ENCODE measurements at regions not wholly inside any gene's neighbourhood (a gene's known extent, or its start where the extent isn't known, plus 50 kb on each side); places are given as distances from the start of the nearest gene placed in this dataset.
"Not testable (repeated sequence)": the region's sequence is repeated elsewhere in the genome, so short reads cannot be mapped to it uniquely, and the experiment has no call there.

DNA sequence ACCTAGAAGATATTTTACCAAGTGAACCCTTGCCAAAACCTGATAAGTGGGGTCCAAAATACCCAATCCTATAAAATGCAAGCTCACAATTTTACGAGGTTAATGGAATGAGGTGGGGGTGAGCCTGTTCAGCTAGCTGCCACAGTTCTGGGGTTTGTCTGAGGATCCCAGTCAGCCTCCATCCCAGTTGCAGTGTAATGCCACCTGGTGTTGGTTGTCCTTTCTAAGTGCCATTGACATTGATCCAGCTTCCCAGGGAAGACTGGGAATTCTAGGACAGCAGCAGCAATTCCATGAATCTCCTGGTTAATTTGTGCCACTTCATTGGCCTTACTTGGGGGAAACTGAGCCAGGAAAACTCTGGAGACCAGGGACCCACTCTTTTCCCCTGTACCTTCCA, 298.3 kb downstream of the RWDD3 start:
- Histone ChIP-seq H3K9ac (ENCODE audit: insufficient read length) (no peak overlapping the region), H3K27ac (no peak overlapping the region), H3K4me3 (no peak overlapping the region), H3K36me3 (ENCODE audit: insufficient read depth, low read length) (no peaks in the 10 kb centered on the region), H3K9me3 (ENCODE audit: low read depth, low read length) (no peaks in the 10 kb centered on the region)
- no peak for DNase-seq (ENCODE audit: low read depth, low spot score)
- TF ChIP-seq EZH2 (IDR thresholded peaks at IDR 0.05) (no peak), POLR2AphosphoS5 (IDR thresholded peaks at IDR 0.05; ENCODE audit: borderline replicate concordance, low read depth, low read length) (no peak), FOXP2 (optimal IDR thresholded peaks at IDR 0.05; ENCODE audit: control extremely low read depth, extremely low read length, insufficient read depth) (no peak)

- Histone ChIP-seq H3K27ac (no peak overlapping the region), H3K9ac (ENCODE audit: insufficient read length) (no peak overlapping the region), H3K9me3 (ENCODE audit: low read depth, low read length) (no peaks in the 10 kb centered on the region), H3K4me3 (no peak overlapping the region), H3K36me3 (ENCODE audit: insufficient read depth, low read length) (no peaks in the 10 kb centered on the region)
- no peak for DNase-seq (ENCODE audit: low read depth, low spot score)
- TF ChIP-seq EZH2 (IDR thresholded peaks at IDR 0.05), result no peak
- no peak for TF ChIP-seq FOXP2 (optimal IDR thresholded peaks at IDR 0.05; ENCODE audit: control extremely low read depth, extremely low read length, insufficient read depth)
- TF ChIP-seq POLR2AphosphoS5 (IDR thresholded peaks at IDR 0.05; ENCODE audit: borderline replicate concordance, low read depth, low read length), result no peak
Observed at GRCh38 chr1:95534985-95535384, 301.0 kb downstream of the RWDD3 start.

- no peak overlapping the region for H3K4me3 ChIP-seq
- TF ChIP-seq FOXP2 (optimal IDR thresholded peaks at IDR 0.05; ENCODE audit: control extremely low read depth, extremely low read length, insufficient read depth) (no peak), EZH2 (IDR thresholded peaks at IDR 0.05) (no peak), POLR2AphosphoS5 (IDR thresholded peaks at IDR 0.05; ENCODE audit: borderline replicate concordance, low read depth, low read length) (no peak)
- no peaks in the 10 kb centered on the region for H3K36me3 ChIP-seq (ENCODE audit: insufficient read depth, low read length)
- no peak overlapping the region for H3K27ac ChIP-seq
- no peaks in the 10 kb centered on the region for H3K9me3 ChIP-seq (ENCODE audit: low read depth, low read length)
- no peak for DNase-seq (ENCODE audit: low read depth, low spot score)
- H3K9ac ChIP-seq (ENCODE audit: insufficient read length), result no peak overlapping the region
Observed at GRCh38 chr1:95535614-95536013, 301.6 kb downstream of the RWDD3 start.

GRCh38 chr1:95536501-95536900, 302.5 kb downstream of the RWDD3 start:
- no peak overlapping the region for H3K9ac ChIP-seq (ENCODE audit: insufficient read length)
- H3K27ac ChIP-seq, result no peak overlapping the region
- no peak for DNase-seq (ENCODE audit: low read depth, low spot score)
- H3K4me3 ChIP-seq, result no peak overlapping the region
- no peaks in the 10 kb centered on the region for H3K36me3 ChIP-seq (ENCODE audit: insufficient read depth, low read length)
- no peaks in the 10 kb centered on the region for H3K9me3 ChIP-seq (ENCODE audit: low read depth, low read length)
- TF ChIP-seq POLR2AphosphoS5 (IDR thresholded peaks at IDR 0.05; ENCODE audit: borderline replicate concordance, low read depth, low read length) (no peak), EZH2 (IDR thresholded peaks at IDR 0.05) (no peak), FOXP2 (optimal IDR thresholded peaks at IDR 0.05; ENCODE audit: control extremely low read depth, extremely low read length, insufficient read depth) (no peak)

DNA sequence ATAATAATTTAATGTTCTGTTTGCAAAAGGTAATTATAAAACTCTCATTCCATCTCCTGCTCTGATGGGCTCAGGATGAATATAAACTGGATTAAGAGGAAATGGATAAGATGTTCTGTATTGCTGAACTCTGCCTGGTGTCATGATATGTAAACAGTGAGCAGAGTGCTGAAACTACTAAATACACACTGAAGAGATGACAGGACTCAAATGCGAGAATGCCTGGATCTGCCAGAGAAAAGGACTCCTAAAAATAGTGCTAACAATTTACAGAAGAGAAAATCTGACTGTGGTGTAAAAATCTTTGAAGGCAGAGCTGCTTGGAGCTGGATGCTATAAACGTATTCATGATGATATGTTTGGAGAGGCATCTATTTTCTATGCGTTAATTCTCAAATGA, 303.2 kb downstream of the RWDD3 start:
- TF ChIP-seq FOXP2 (optimal IDR thresholded peaks at IDR 0.05; ENCODE audit: control extremely low read depth, extremely low read length, insufficient read depth) (no peak), EZH2 (IDR thresholded peaks at IDR 0.05) (no peak), POLR2AphosphoS5 (IDR thresholded peaks at IDR 0.05; ENCODE audit: borderline replicate concordance, low read depth, low read length) (no peak)
- no peaks in the 10 kb centered on the region for H3K9me3 ChIP-seq (ENCODE audit: low read depth, low read length)
- H3K9ac ChIP-seq (ENCODE audit: insufficient read length), result no peak overlapping the region

GRCh38 chr1:95538242-95538641, 304.2 kb downstream of the RWDD3 start:
- not testable (repeated sequence) for H3K9ac ChIP-seq (ENCODE audit: insufficient read length); DNase-seq (ENCODE audit: low read depth, low spot score); H3K36me3 ChIP-seq (ENCODE audit: insufficient read depth, low read length); H3K4me3 ChIP-seq; H3K27ac ChIP-seq; H3K9me3 ChIP-seq (ENCODE audit: low read depth, low read length)

More for the DNA sequence above, 303.2 kb downstream of the RWDD3 start:
- Histone ChIP-seq H3K4me3 (no peak overlapping the region), H3K27ac (no peak overlapping the region), H3K36me3 (ENCODE audit: insufficient read depth, low read length) (no peaks in the 10 kb centered on the region)
- no peak for DNase-seq (ENCODE audit: low read depth, low spot score)

DNA sequence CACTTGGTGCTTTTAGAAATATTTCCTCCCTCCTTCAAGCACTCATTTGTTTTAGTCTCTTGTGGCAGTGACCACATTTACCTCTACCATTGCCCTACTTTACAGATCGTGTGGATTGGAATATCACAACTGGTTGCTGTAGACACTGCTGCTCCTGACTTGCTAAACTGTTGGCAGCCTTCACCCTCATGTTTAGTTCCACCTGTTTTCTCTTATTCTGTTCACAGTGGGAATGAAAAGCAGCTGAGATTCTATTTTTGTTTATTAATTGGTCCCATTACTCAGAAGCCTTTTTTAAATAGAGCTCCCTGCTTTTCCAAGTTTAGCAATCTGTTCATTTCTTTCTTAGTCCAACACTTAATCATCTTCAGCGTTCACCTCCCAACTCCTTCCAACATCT, 308.9 kb downstream of the RWDD3 start:
- H3K9ac ChIP-seq (ENCODE audit: insufficient read length), result no peak overlapping the region
- H3K4me3 ChIP-seq, result no peak overlapping the region
- TF ChIP-seq EZH2 (IDR thresholded peaks at IDR 0.05) (no peak), POLR2AphosphoS5 (IDR thresholded peaks at IDR 0.05; ENCODE audit: borderline replicate concordance, low read depth, low read length) (no peak), FOXP2 (optimal IDR thresholded peaks at IDR 0.05; ENCODE audit: control extremely low read depth, extremely low read length, insufficient read depth) (no peak)
- H3K36me3 ChIP-seq (ENCODE audit: insufficient read depth, low read length), result no peaks in the 10 kb centered on the region
- H3K27ac ChIP-seq, result no peak overlapping the region
- no peaks in the 10 kb centered on the region for H3K9me3 ChIP-seq (ENCODE audit: low read depth, low read length)
- DNase-seq (ENCODE audit: low read depth, low spot score), result no peak

DNA sequence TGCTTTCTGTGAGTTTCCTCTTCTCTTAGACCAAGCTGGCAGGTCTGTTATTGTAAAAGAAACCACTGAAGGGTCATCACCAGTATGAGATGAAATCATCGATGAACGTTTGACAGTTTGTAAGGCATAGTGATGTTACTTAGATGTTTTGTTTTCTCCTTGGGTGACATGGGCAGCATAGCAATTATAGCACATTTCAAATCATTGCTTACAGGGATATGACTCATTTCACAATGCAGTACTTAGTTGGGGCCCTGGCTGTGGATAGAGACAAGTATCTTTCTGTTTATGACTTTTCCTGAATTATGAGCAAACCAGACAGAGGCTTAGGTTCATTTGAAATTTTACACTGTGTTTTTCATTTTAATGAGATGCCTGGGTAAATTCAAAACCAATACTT, 313.0 kb downstream of the RWDD3 start:
- Histone ChIP-seq H3K9ac (ENCODE audit: insufficient read length) (no peak overlapping the region), H3K9me3 (ENCODE audit: low read depth, low read length) (no peaks in the 10 kb centered on the region), H3K4me3 (no peak overlapping the region), H3K36me3 (ENCODE audit: insufficient read depth, low read length) (no peaks in the 10 kb centered on the region), H3K27ac (no peak overlapping the region)
- no peak for DNase-seq (ENCODE audit: low read depth, low spot score)
- TF ChIP-seq EZH2 (IDR thresholded peaks at IDR 0.05) (no peak), FOXP2 (optimal IDR thresholded peaks at IDR 0.05; ENCODE audit: control extremely low read depth, extremely low read length, insufficient read depth) (no peak), POLR2AphosphoS5 (IDR thresholded peaks at IDR 0.05; ENCODE audit: borderline replicate concordance, low read depth, low read length) (no peak)

GRCh38 chr1:95548211-95548610, 314.2 kb downstream of the RWDD3 start:
- H3K9ac ChIP-seq (ENCODE audit: insufficient read length), result no peak overlapping the region
- no peaks in the 10 kb centered on the region for H3K9me3 ChIP-seq (ENCODE audit: low read depth, low read length)
- no peak overlapping the region for H3K27ac ChIP-seq

More at GRCh38 chr1:95548211-95548610, 314.2 kb downstream of the RWDD3 start:
- DNase-seq (ENCODE audit: low read depth, low spot score), result no peak
- Histone ChIP-seq H3K36me3 (ENCODE audit: insufficient read depth, low read length) (no peaks in the 10 kb centered on the region), H3K4me3 (no peak overlapping the region)
- TF ChIP-seq POLR2AphosphoS5 (IDR thresholded peaks at IDR 0.05; ENCODE audit: borderline replicate concordance, low read depth, low read length) (no peak), EZH2 (IDR thresholded peaks at IDR 0.05) (no peak), FOXP2 (optimal IDR thresholded peaks at IDR 0.05; ENCODE audit: control extremely low read depth, extremely low read length, insufficient read depth) (no peak)

Measured in SK-N-MC (cell line).